Activated T-helper 2 cell treated with anti-CD3 and anti-CD28 coated beads, Interferon-gamma antibody, Interleukin-2, Interleukin-4, amounts not matched to agents 10 μg/mL and 5 μg/mL and 100 μg/mL, durations not matched to agents 14 hours and 24 hours and 36 hours (primary cell): ENCODE measurements at regions not wholly inside any gene's neighbourhood (a gene's known extent, or its start where the extent isn't known, plus 50 kb on each side); places are given as distances from the start of the nearest gene placed in this dataset.

Experiments used
- DNase-seq: peaks from one replicate; pipeline ENCODE4 v3.0.0; 2021; ENCODE audit warnings: low spot score
- H3K27ac Mint-ChIP-seq: one replicate; pipeline ENCODE4 v1.8.0; 2021; ENCODE audit warnings: mixed read lengths
- H3K27me3 Mint-ChIP-seq: one replicate; pipeline ENCODE4 v1.8.0; 2021; ENCODE audit warnings: low read depth, mixed read lengths
- H3K36me3 Mint-ChIP-seq: one replicate; pipeline ENCODE4 v1.8.0; 2021; ENCODE audit warnings: low read depth, mixed read lengths
- H3K4me1 Mint-ChIP-seq: one replicate; pipeline ENCODE4 v1.8.0; 2021; ENCODE audit warnings: low read depth, mixed read lengths
- H3K4me3 Mint-ChIP-seq: one replicate; pipeline ENCODE4 v1.8.0; 2021; ENCODE audit warnings: low read depth, mild to moderate bottlenecking, moderate library complexity, mixed read lengths
- H3K9me3 Mint-ChIP-seq: one replicate; pipeline ENCODE4 v1.8.0; 2021; ENCODE audit warnings: mixed read lengths
- intact Hi-C: fragments of 100-400 bp; cut with micrococcal nuclease; formaldehyde crosslinking; loops from one replicate; pipeline ENCODE4 v1.15.1; 2023

DNA sequence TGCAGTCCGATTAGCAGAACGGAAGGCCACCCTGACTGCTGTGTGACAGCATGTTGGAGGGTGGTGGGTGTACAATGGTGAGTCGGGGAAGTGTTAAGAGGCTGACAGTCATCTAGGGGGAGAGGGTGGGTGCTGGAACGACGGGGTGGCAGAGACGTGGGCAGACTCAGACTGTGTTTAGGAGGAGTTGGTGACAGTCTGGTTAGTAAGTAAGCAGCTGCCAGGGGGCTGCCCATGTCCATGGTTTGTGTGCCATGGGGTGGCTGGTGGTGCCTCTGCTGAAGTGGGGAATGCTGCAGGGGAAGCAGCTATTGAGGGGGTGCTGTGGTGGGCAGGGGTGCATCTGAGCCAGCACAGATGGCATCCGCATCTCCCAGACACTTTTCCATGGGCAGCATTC lies 51.3 kb upstream of the BOD1 start:
- no peaks in the 10 kb centered on the region for H3K9me3 Mint-ChIP-seq
- no peak overlapping the region for H3K27ac Mint-ChIP-seq
- intact Hi-C loops: no loop called here
- no peak for DNase-seq
- peaks cover 5% of the 10 kb centered on the region for H3K4me1 Mint-ChIP-seq
- no peak overlapping the region for H3K4me3 Mint-ChIP-seq
- no peaks in the 10 kb centered on the region for H3K36me3 Mint-ChIP-seq
- H3K27me3 Mint-ChIP-seq: no peaks in the 10 kb centered on the region

GRCh38 chr5:173668245-173668800 lies 51.9 kb upstream of the BOD1 start:
- no peaks in the 10 kb centered on the region for H3K27me3 Mint-ChIP-seq
- no peak overlapping the region for H3K27ac Mint-ChIP-seq
- H3K36me3 Mint-ChIP-seq: no peaks in the 10 kb centered on the region
- DNase-seq: no peak
- H3K9me3 Mint-ChIP-seq: no peaks in the 10 kb centered on the region
- intact Hi-C loops: no loop called here
- no peak overlapping the region for H3K4me3 Mint-ChIP-seq
- H3K4me1 Mint-ChIP-seq: peaks cover 5% of the 10 kb centered on the region

DNA sequence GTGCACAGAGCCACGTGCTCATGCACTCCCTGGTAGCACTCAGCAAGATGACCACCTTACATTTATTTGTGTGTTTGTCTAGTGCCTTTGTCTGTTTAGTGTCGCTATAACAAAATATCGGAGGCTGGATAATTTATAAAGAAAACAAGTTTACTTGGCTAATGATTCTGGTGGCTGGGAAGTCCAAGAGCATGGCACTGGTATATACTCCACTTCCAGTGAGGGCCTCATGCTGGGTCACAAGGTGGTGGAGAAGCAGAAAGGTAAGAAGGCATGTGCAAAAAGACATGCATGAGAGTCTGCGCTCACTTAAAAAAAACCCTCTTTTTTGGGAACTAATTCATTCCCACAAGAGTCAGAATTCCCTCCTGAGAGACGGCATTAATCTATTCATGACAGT lies 52.5 kb upstream of the BOD1 start:
- intact Hi-C loops: no loop called here
- no peaks in the 10 kb centered on the region for H3K9me3 Mint-ChIP-seq
- H3K4me1 Mint-ChIP-seq: peaks cover 5% of the 10 kb centered on the region
- H3K27me3 Mint-ChIP-seq: no peaks in the 10 kb centered on the region
- H3K36me3 Mint-ChIP-seq: no peaks in the 10 kb centered on the region
- H3K4me3 Mint-ChIP-seq: no peak overlapping the region
- H3K27ac Mint-ChIP-seq: no peak overlapping the region
- no peak for DNase-seq

GRCh38 chr5:173669483-173669882 lies 53.0 kb upstream of the BOD1 start:
- no peaks in the 10 kb centered on the region for H3K27me3 Mint-ChIP-seq
- intact Hi-C loops: no loop called here
- H3K9me3 Mint-ChIP-seq: no peaks in the 10 kb centered on the region
- H3K4me3 Mint-ChIP-seq: no peak overlapping the region
- H3K4me1 Mint-ChIP-seq: peaks cover 5% of the 10 kb centered on the region
- no peak overlapping the region for H3K27ac Mint-ChIP-seq
- DNase-seq: no peak
- H3K36me3 Mint-ChIP-seq: no peaks in the 10 kb centered on the region

GRCh38 chr5:173670130-173670651 lies 53.7 kb upstream of the BOD1 start:
- no peak overlapping the region for H3K27ac Mint-ChIP-seq
- H3K9me3 Mint-ChIP-seq: no peaks in the 10 kb centered on the region
- intact Hi-C loops: no loop called here
- H3K36me3 Mint-ChIP-seq: no peaks in the 10 kb centered on the region
- H3K27me3 Mint-ChIP-seq: no peaks in the 10 kb centered on the region
- H3K4me1 Mint-ChIP-seq: peaks cover 5% of the 10 kb centered on the region
- H3K4me3 Mint-ChIP-seq: no peak overlapping the region
- DNase-seq: no peak

DNA sequence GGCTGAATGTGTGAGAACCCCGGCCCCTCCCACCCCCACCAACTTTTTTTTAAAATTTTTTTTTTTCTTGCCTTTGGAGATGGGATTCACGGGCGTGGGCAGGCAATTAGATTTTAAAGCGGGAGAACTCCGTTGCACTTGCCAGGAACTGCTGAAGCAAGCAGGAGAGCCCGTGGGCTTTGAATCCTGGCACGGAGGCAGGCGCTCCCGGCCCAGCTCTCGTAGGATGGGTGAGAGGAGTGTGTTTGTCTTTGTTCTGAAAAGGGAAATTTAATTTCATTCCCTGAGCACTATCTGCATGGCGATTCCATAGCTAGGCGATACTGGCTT lies 54.3 kb upstream of the BOD1 start:
- Mint-ChIP-seq H3K27ac (no peak overlapping the region), H3K4me3 (no peak overlapping the region), H3K27me3 (no peaks in the 10 kb centered on the region), H3K4me1 (peaks cover 5% of the 10 kb centered on the region), H3K36me3 (no peaks in the 10 kb centered on the region), H3K9me3 (no peaks in the 10 kb centered on the region)
- no peak for DNase-seq
- intact Hi-C loops: no loop called here

DNA sequence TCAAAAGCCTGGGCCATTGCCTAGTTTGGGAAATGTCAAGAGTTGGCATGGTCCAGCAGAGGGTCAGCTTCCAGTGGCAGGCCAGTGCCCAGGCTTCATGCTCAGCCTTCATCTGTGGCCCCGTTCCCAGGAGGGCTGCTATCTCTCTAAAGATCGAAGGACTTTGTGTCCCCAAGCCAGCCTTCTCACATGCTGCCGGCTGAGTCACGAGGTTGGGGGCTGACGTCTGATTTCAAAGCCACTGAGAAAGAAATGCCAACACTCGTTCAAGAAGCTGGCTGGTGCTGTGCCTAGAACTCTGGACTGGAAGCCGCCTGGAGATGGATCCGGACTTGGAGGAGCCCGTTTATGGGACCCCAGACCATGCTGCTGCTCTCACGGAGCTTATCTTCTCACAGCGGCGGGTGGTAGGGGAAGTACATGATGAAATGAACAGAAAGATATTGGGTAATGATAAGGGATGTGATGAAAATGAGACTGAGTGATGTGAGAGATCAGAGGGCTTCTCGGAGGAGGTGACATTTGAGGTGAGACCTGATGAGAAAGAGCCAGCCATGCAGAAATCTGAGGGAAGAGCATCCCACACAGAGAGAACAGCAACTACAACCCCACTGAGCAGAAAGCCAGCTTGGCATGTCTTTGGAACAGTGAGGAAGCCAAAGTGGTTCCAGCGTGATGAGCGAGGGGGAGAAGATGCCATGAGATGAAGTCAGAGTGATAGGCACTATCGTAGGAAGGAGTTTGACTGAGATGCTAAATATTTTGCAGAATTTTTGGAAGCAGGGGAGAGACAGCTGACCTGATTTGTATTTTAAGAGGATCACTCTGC lies 54.9 kb upstream of the BOD1 start:
- Mint-ChIP-seq H3K36me3 (no peaks in the 10 kb centered on the region), H3K27ac (no peak overlapping the region), H3K9me3 (no peaks in the 10 kb centered on the region), H3K4me1 (peaks cover 5% of the 10 kb centered on the region), H3K27me3 (no peaks in the 10 kb centered on the region), H3K4me3 (no peak overlapping the region)
- no peak for DNase-seq
- intact Hi-C loops: no loop called here

DNA sequence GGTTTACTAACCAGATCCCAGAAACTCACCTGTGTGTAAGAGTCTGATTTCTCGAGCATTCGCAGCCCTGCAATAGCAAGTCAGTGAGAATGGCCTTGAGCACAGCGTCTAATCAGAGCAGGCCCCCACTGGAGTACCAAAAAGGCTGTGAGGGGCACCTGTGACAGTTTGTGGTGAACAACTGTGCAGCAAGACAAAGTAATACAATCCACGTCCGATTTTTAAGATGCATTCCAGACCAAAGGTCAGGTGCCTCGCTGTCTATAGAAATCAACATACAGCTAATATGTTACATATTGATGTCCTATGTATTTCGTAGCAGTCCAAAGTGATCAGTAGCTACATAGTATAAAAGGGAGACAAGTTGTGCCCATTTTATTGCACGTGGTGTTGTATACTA lies 55.7 kb upstream of the BOD1 start:
- no peak for DNase-seq
- peaks cover 5% of the 10 kb centered on the region for H3K4me1 Mint-ChIP-seq
- H3K9me3 Mint-ChIP-seq: no peaks in the 10 kb centered on the region
- no peaks in the 10 kb centered on the region for H3K27me3 Mint-ChIP-seq
- no peak overlapping the region for H3K4me3 Mint-ChIP-seq
- H3K36me3 Mint-ChIP-seq: no peaks in the 10 kb centered on the region
- intact Hi-C loops: no loop called here
- H3K27ac Mint-ChIP-seq: no peak overlapping the region

- intact Hi-C loops: no loop called here
These were observed 56.4 kb upstream of the BOD1 start for GRCh38 chr5:173672891-173673290.

GRCh38 chr5:173673295-173674101 lies 57.0 kb upstream of the BOD1 start:
- no peak for DNase-seq
- Mint-ChIP-seq H3K4me3 (no peak overlapping the region), H3K9me3 (no peaks in the 10 kb centered on the region), H3K27me3 (no peaks in the 10 kb centered on the region), H3K27ac (no peak overlapping the region), H3K4me1 (peaks cover 5% of the 10 kb centered on the region), H3K36me3 (no peaks in the 10 kb centered on the region)
- intact Hi-C loops: no loop called here

More at GRCh38 chr5:173672891-173673290, 56.4 kb upstream of the BOD1 start:
- Mint-ChIP-seq H3K36me3 (no peaks in the 10 kb centered on the region), H3K27me3 (no peaks in the 10 kb centered on the region), H3K27ac (no peak overlapping the region), H3K4me1 (peaks cover 5% of the 10 kb centered on the region), H3K4me3 (no peak overlapping the region), H3K9me3 (no peaks in the 10 kb centered on the region)
- no peak for DNase-seq

DNA sequence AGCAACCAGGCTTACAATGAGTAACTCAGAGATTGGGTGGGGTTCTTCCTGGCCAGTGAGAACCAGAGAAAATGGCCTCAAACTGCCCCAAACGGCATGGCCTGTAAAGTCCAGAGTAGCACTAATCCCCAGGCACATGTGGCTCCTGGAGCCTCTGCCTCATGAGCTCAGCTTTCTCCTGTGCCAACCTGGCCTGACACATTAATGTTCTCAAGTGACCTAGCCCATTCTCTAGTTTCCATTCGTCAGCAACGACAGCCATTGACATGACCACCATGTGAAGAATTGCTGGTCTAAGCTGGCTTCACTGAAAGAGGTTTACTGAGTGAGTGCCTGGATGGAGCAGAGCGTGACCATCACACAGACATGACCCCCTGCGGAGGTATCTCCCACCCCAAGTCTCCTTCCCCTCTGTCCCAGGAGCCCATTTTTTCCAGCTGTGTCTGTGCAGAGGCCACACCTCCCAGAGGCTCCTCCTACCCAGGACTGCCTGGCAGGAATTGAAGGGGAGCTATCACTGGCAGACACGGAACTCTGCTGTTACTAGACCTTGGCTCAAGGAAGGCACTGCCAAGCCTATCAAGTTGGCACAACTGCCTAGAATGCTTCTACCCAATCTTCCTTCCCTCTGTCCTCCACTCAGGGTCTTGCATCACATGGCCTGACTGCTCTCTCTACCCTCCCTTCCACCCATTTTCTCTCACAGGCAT lies 59.0 kb upstream of the BOD1 start:
- peaks cover 5% of the 10 kb centered on the region for H3K4me1 Mint-ChIP-seq
- H3K4me3 Mint-ChIP-seq: no peak overlapping the region
- no peaks in the 10 kb centered on the region for H3K9me3 Mint-ChIP-seq
- H3K36me3 Mint-ChIP-seq: no peaks in the 10 kb centered on the region
- no peak overlapping the region for H3K27ac Mint-ChIP-seq
- DNase-seq: no peak
- intact Hi-C loops: no loop called here
- no peaks in the 10 kb centered on the region for H3K27me3 Mint-ChIP-seq

- no peaks in the 10 kb centered on the region for H3K9me3 Mint-ChIP-seq
- intact Hi-C loops: no loop called here
- no peaks in the 10 kb centered on the region for H3K36me3 Mint-ChIP-seq
- no peak for DNase-seq
- peaks cover 4% of the 10 kb centered on the region for H3K4me1 Mint-ChIP-seq
- H3K27me3 Mint-ChIP-seq: no peaks in the 10 kb centered on the region
- no peak overlapping the region for H3K4me3 Mint-ChIP-seq
- no peak overlapping the region for H3K27ac Mint-ChIP-seq
These were observed 59.9 kb upstream of the BOD1 start for GRCh38 chr5:173676375-173676774.
